PC-3 (cell line): ENCODE measurements at regions not wholly inside any gene's neighbourhood (a gene's known extent, or its start where the extent isn't known, plus 50 kb on each side); places are given as distances from the start of the nearest gene placed in this dataset.

ENCODE experiments used
- ATAC-seq: fragments of 200-7000 bp; cut with Tn5 transposase; 2 replicates; pipeline ENCODE4 v1.9.1; 2020; ENCODE audit warnings: mild to moderate bottlenecking, moderate library complexity
- BruUV-seq: library from RNA; stranded (reverse); fragments of 400-500 nt; replicated peaks from 2 replicates; lab custom pipeline; 2021; lab: Mats Ljungman, UMichigan
- CTCF ChIA-PET: fragments of 300-600 bp; sonication (Branson Sonifier 250); formaldehyde crosslinking; loops from one replicate; lab custom pipeline; 2022; ENCODE audit warnings: antibody characterized with exemption; lab: Charles Lee
- POLR2A ChIA-PET: fragments of 300-600 bp; sonication (Branson Sonifier 250); formaldehyde crosslinking; loops from one replicate; lab custom pipeline; 2022; ENCODE audit warnings: antibody characterized with exemption; ENCODE audit not compliant: unreplicated experiment; lab: Charles Lee
- DNase-seq: peaks from one replicate; pipeline ENCODE4 v3.0.0-alpha.2; 2015
- H2AFZ ChIP-seq: fragments of 300-600 bp; sonication (generic); 2 replicates; pipeline ENCODE4 v1.6.0; 2016; ENCODE audit warnings: antibody characterized with exemption, low read length
- H3F3A ChIP-seq: fragments of 300-600 bp; sonication (generic); one replicate; pipeline ENCODE4 v1.6.0; 2017; ENCODE audit warnings: antibody characterized with exemption, low read length, control low read depth, mild to moderate bottlenecking; ENCODE audit not compliant: unreplicated experiment
- H3K27ac ChIP-seq: fragments of 300-600 bp; sonication (generic); 2 replicates; pipeline ENCODE4 v1.5.1; 2016; ENCODE audit warnings: mild to moderate bottlenecking, low read length
- H3K27me3 ChIP-seq: fragments of 300-600 bp; sonication (generic); 2 replicates; pipeline ENCODE4 v1.6.1; 2016; ENCODE audit warnings: low read length, mixed read lengths
- H3K36me3 ChIP-seq: fragments of 300-600 bp; sonication (generic); 2 replicates; pipeline ENCODE4 v1.6.1; 2016; ENCODE audit warnings: low read depth, mixed run types, low read length, mixed read lengths
- H3K4me1 ChIP-seq: fragments of 300-600 bp; sonication (generic); 2 replicates; pipeline ENCODE4 v1.5.1; 2016; ENCODE audit warnings: low read length; ENCODE audit not compliant: insufficient read depth
- H3K4me2 ChIP-seq: fragments of 300-600 bp; sonication (generic); 2 replicates; pipeline ENCODE4 v1.6.0; 2016; ENCODE audit warnings: low read length
- H3K4me3 ChIP-seq: fragments of 300-600 bp; sonication (generic); 2 replicates; pipeline ENCODE4 v1.5.1; 2016; ENCODE audit warnings: mild to moderate bottlenecking, low read length, mixed read lengths
- H3K79me2 ChIP-seq: fragments of 300-600 bp; sonication (generic); 2 replicates; pipeline ENCODE4 v1.6.1; 2017; ENCODE audit warnings: low read length, mixed read lengths
- H3K9ac ChIP-seq: fragments of 300-600 bp; sonication (generic); 2 replicates; pipeline ENCODE4 v1.6.0; 2016; ENCODE audit warnings: mild to moderate bottlenecking, low read length
- H3K9me2 ChIP-seq: fragments of 300-600 bp; sonication (generic); replicated peaks from 2 replicates; pipeline ENCODE4 v1.6.1; 2016; ENCODE audit warnings: mixed run types, low read length, mixed read lengths
- H3K9me3 ChIP-seq: fragments of 300-600 bp; sonication (generic); 2 replicates; pipeline ENCODE4 v1.6.1; 2016; ENCODE audit warnings: low read length, mixed read lengths
- H4K20me1 ChIP-seq: fragments of 300-600 bp; sonication (generic); 2 replicates; pipeline ENCODE4 v1.6.1; 2016; ENCODE audit warnings: low read length, mixed read lengths
- EZH2 ChIP-seq: fragments of 300-600 bp; sonication (generic); IDR thresholded peaks from one replicate; pipeline ENCODE4 v1.6.1; 2017; ENCODE audit warnings: antibody characterized with exemption, mild to moderate bottlenecking, low read length; ENCODE audit not compliant: unreplicated experiment
- EZH2phosphoT487 ChIP-seq: fragments of 300-600 bp; sonication (generic); IDR thresholded peaks from 2 replicates; pipeline ENCODE4 v1.6.1; 2018; ENCODE audit warnings: mild to moderate bottlenecking, antibody characterized with exemption, low read length, borderline replicate concordance
- intact Hi-C: fragments of 100-400 bp; cut with micrococcal nuclease; formaldehyde crosslinking; loops from 2 replicates; pipeline ENCODE4 v1.9.0; 2023
- TF ChIP-seq, protein P1 (sequence below): fragments of 300-600 bp; sonication (generic); conservative IDR thresholded peaks from 2 replicates; pipeline ENCODE4 v1.5.1; 2017; ENCODE audit warnings: antibody characterized with exemption, low read depth, mild to moderate bottlenecking, low read length

- Histone ChIP-seq H3K4me2 (peak overlapping the region; percentile 40), H3F3A (peaks cover 19% of the 10 kb centered on the region), H3K9me2 (no peaks in the 10 kb centered on the region), H4K20me1 (no peaks in the 10 kb centered on the region), H3K27me3 (no peaks in the 10 kb centered on the region), H3K4me3 (no peak overlapping the region), H2AFZ (peak overlapping the region; percentile 37), H3K36me3 (no peaks in the 10 kb centered on the region), H3K27ac (peak overlapping the region; percentile 91), H3K9ac (peak overlapping the region; percentile 66; the same call in 1 of the 2 replicates), H3K4me1 (peaks cover 67% of the 10 kb centered on the region), H3K9me3 (no peaks in the 10 kb centered on the region), H3K79me2 (no peaks in the 10 kb centered on the region)
- TF ChIP-seq EZH2, result no peak
- no peak for TF ChIP-seq EZH2phosphoT487
- TF ChIP-seq, protein P1, sequence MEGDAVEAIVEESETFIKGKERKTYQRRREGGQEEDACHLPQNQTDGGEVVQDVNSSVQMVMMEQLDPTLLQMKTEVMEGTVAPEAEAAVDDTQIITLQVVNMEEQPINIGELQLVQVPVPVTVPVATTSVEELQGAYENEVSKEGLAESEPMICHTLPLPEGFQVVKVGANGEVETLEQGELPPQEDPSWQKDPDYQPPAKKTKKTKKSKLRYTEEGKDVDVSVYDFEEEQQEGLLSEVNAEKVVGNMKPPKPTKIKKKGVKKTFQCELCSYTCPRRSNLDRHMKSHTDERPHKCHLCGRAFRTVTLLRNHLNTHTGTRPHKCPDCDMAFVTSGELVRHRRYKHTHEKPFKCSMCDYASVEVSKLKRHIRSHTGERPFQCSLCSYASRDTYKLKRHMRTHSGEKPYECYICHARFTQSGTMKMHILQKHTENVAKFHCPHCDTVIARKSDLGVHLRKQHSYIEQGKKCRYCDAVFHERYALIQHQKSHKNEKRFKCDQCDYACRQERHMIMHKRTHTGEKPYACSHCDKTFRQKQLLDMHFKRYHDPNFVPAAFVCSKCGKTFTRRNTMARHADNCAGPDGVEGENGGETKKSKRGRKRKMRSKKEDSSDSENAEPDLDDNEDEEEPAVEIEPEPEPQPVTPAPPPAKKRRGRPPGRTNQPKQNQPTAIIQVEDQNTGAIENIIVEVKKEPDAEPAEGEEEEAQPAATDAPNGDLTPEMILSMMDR, result no peak
- intact Hi-C loops, result loop anchor here (5.0 kb wide), 1 partner anchor 88 kb away; no protein-coding TSS in a partner anchor
- CTCF ChIA-PET, result no interaction called here
- ATAC-seq (no peak), DNase-seq (no peak)
- no TSS peak for BruUV-seq
- POLR2A ChIA-PET, result interaction anchor here (0.6 kb wide), 1 partner anchor 107 kb away, joined by 11 read pairs; the partner anchor contains the start of gene FRMD6
These were observed 106.8 kb upstream of the FRMD6 start for GRCh38 chr14:51544901-51545300.

GRCh38 chr14:51545396-51545795 is 106.3 kb upstream of the FRMD6 start:
- peak overlapping the region; percentile 66 for H3K9ac ChIP-seq

More at GRCh38 chr14:51545396-51545795, 106.3 kb upstream of the FRMD6 start:
- Histone ChIP-seq H3F3A (peaks cover 14% of the 10 kb centered on the region), H3K9me2 (no peaks in the 10 kb centered on the region), H3K4me1 (peaks cover 63% of the 10 kb centered on the region), H3K27ac (peak overlapping the region; percentile 91), H3K9me3 (no peaks in the 10 kb centered on the region), H3K4me3 (no peak overlapping the region), H3K4me2 (peak overlapping the region; percentile 40), H3K27me3 (no peaks in the 10 kb centered on the region), H2AFZ (peak overlapping the region; percentile 37), H4K20me1 (no peaks in the 10 kb centered on the region), H3K79me2 (no peaks in the 10 kb centered on the region), H3K36me3 (no peaks in the 10 kb centered on the region)
- peak; percentile 52 for DNase-seq
- POLR2A ChIA-PET, result interaction anchor here (0.6 kb wide), 1 partner anchor 106 kb away, joined by 11 read pairs; the partner anchor contains the start of gene FRMD6
- no peak for TF ChIP-seq EZH2
- TF ChIP-seq, protein P1, result no peak
- no peak for TF ChIP-seq EZH2phosphoT487
- no peak for ATAC-seq
- intact Hi-C loops, result loop anchor here (5.0 kb wide), 1 partner anchor 88 kb away; no protein-coding TSS in a partner anchor
- CTCF ChIA-PET, result interaction anchor here (0.6 kb wide), 1 partner anchor 223 kb away, joined by 4 read pairs; no protein-coding TSS in a partner anchor
- no TSS peak for BruUV-seq
